Right lobe of liver (tissue), 4 donors: ENCODE measurements at regions not wholly inside any gene's neighbourhood (a gene's known extent, or its start where the extent isn't known, plus 50 kb on each side); places are given as distances from the start of the nearest gene placed in this dataset.

Experiments used
- CTCF ChIP-seq, 4 donors: fragments of 200-600 bp in 3 of 4; fragments of 450-650 bp in 1 of 4; IDR thresholded peaks; one replicate each; pipeline versions ENCODE4 v1.5.1 to v1.8.0; 2016 to 2022; ENCODE audit warnings: antibody characterized with exemption in 4 of 4, mild to moderate bottlenecking in 2 of 4
- POLR2A ChIP-seq: fragments of 450-650 bp; IDR thresholded peaks from one replicate; pipeline ENCODE4 v1.6.1; 2017; ENCODE audit warnings: antibody characterized with exemption, mild to moderate bottlenecking
- donor health status: DM: no; HTN: no; CAD: no.
- donor health status: DM: no; HTN: no; CAD: no.
- donor health status: DM: no; HTN: yes; CAD: no.

GRCh38 chr11:36807871-36808270 lies 209.8 kb upstream of the RAG2 start:
- TF ChIP-seq CTCF (IDR thresholded peaks at IDR 0.05) (no peak), POLR2A (no peak)
